ENCODE measurements at regions not wholly inside any gene's neighbourhood (a gene's known extent, or its start where the extent isn't known, plus 50 kb on each side); places are given as distances from the start of the nearest gene placed in this dataset.

DNA sequence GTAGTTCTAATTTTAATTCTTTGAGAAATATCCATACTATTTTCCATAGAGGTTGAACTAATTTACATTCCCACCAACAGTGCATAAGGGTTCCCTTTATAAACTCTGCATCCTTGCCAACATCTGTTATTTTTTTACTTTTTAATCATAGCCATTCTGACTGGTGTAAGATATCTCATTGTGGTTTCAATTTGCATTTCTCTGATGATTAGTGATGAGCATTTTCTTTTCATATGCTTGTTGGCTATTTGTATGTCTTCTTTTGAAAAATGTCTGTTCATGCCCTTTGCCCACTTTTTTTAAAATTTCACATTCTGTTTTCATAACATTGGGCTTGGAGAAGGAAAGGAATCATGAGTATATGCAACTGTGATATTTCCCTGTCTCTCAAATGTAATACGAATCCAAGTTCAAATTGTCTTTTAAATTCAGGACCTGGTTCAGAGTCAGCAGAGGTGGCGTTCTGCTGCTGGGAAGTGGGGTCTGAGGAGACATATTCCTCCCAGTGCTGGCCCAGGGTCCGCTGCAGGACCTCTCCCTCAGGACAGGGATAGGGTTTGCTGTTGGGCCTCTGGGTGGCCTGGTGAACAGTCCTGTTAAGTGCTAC is 81.2 kb upstream of the ETV6 start:
- no peak for DNase-seq (ENCODE audit: low spot score)

GRCh38 chr12:11568762-11569478 is 80.6 kb upstream of the ETV6 start:
- no peak for DNase-seq (ENCODE audit: low spot score)

DNA sequence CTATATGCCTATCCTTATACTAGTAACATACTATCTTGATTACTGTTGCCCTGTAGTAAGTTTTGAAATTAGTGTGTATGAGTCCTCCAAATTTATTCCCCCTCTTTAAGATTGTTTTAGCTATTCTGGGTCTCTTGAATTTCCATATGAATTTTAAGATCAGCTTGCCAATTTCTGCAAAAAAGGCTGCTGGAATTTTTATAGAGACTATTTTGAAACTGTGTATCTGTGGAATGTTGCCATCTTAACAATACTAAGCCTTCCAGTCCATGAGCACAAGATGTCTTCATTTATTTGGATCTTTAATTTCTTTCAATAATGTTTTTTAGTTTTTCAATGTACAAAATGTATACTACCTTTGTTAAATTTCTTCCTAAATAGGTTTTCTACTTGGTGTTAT is 79.8 kb upstream of the ETV6 start:
- no peak for DNase-seq (ENCODE audit: low spot score)

DNA sequence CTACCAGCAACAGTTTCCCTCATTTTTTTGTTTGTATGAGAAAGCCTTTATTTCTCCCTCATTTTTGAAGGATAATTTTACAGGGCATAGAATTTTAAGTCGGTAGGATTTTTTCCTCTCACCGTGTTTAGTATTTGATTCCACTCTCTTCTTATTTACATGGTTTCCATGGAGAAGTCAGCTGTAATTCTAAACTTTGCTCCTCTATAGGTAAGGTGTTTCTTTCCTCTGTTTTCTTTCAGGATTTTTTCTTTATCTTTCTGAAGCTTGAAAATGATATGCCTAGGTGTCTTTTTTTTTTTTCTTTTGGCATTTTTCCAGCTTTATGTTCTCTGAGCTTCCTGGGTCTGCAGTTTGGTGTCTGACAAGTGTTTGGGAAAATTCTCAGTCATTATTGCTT is 75.6 kb upstream of the ETV6 start:
- DNase-seq (ENCODE audit: low spot score) = no peak

DNA sequence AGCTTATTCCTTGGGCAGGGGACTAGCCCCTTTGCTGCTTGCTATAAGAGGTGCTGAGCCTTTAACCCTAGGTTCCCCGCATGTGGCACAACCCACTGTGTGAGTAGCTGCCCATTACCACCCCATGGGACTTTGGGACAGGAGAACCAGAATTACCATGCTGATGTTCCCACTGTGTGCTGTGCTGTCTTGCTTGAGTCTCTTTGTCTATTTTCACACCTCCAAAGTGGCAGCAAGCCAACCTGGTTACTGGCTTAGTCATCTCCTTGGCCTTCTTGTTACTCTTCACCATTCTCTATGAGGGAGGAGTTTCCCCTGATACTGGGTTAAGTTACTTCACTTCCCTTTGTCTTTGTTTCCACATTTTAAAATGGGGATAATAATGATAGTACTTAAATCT is 73.4 kb upstream of the ETV6 start:
- no peak for DNase-seq (ENCODE audit: low spot score)

- no peak for DNase-seq (ENCODE audit: low spot score)
Measured at GRCh38 chr12:11577658-11578260, 71.7 kb upstream of the ETV6 start.

GRCh38 chr12:11578461-11578993 is 70.9 kb upstream of the ETV6 start:
- DNase-seq (ENCODE audit: low spot score) = no peak

GRCh38 chr12:11580125-11580751 is 69.2 kb upstream of the ETV6 start:
- peak; percentile 22 for DNase-seq (ENCODE audit: low spot score)

DNA sequence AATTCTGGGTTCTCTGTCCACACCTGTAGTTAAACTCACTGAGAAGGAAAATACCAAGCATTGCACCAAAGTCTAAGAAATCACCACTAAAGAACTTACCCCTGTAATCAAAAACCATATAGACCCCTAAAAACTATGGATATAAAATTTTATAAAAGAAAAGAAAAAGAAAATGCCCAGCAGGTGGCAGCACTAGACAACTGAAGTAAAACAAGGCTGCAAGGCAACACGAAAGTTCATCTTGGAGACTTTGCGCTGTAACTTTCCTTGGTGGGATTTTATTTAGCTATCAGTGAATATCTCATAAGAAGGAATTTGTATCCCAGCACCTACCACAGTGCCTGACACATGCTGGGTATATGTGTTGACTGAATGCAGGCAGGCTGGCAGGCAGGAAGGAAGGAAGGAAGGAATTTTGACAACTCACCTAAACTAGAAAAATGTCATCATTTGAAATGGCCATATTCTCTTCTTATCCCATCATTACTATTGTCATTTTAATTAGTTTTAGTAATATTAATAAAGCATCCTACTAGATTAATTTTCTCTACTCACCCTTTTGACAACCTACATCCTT is 68.2 kb upstream of the ETV6 start:
- peak; percentile 85 for DNase-seq (ENCODE audit: low spot score)

- DNase-seq (ENCODE audit: low spot score) = peak; percentile 70
Measured at GRCh38 chr12:11584221-11584855, 65.1 kb upstream of the ETV6 start.

GRCh38 chr12:11592484-11592883 is 57.0 kb upstream of the ETV6 start:
- DNase-seq (ENCODE audit: low spot score) = no peak

GRCh38 chr12:11593013-11593412 is 56.5 kb upstream of the ETV6 start:
- DNase-seq (ENCODE audit: low spot score) = no peak

DNA sequence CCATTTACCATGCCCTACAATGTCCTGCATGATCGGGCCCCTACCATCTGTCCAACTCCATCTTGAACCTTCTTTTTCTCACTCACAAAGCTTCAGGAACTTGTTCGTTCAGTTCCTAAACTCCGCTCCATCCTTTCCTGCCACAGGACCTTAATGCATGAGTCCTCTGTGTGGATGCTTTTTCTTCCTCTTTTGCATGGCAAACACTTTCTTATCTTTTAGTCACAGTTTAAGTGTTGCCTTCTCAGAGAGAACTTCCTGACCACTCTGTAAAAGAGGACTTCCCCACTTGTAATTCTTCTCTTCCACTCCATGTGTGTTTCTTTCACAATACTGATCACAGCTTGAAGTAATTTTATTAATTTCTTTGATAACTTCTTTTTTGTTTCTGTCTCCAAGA is 54.4 kb upstream of the ETV6 start:
- DNase-seq (ENCODE audit: low spot score) = no peak

DNA sequence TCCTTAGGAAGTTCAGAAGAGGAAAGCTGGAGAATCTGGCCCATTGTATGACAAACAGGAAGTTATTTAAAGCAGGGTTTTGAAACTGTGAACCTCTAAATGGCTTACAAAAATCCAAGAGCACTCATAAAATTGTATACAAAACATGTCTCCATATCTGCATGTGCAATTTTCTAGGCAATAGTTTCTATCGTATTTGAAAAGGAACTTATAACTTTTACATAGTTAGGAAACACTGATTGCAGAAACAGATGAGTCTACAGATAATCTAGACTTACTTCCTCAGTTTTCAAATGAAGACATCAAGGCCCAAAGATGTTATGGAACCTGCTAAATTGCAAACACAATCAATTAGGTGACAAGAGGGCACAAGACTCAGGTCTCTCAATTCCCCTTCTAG is 53.3 kb upstream of the ETV6 start:
- no peak for DNase-seq (ENCODE audit: low spot score)

DNA sequence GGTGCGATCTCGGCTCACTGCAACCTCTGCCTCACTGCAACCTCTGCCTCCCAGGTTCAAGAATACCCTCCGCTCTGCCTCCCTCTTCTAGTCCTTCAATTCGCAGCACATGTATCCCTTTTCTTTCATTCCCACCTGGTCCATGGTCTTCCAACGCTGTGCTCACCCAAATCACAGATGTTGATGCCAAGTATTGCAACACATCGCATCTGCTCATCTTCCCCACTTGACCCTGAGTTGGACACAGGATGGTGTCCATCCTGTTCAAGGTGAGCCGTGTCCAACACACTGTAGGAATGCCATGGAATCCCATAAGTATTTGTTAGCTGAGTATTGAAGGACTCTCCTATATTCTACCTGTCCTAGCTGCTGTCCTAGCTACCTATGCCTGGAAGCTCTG is 50.6 kb upstream of the ETV6 start:
- DNase-seq (ENCODE audit: low spot score) = no peak
